SK-N-SH (cell line): ENCODE measurements at regions not wholly inside any gene's neighbourhood (a gene's known extent, or its start where the extent isn't known, plus 50 kb on each side); places are given as distances from the start of the nearest gene placed in this dataset.

Experiments
- CTCF ChIA-PET: fragments of 300-600, 350-600 bp; formaldehyde crosslinking; extraction: SDS; loops from one replicate; lab custom pipeline; 2021; lab: Yijun Ruan, JAX
- POLR2A ChIA-PET: fragments of 350-600 bp; sonication (Branson Sonifier 250); formaldehyde crosslinking; extraction: SDS; loops from one replicate; lab custom pipeline; 2020; ENCODE audit warnings: antibody characterized with exemption, inconsistent platforms; lab: Yijun Ruan, JAX
- DNase-seq: peaks from one replicate; pipeline ENCODE4 v3.0.0; 2012
- H2AFZ ChIP-seq: fragments of 200-600 bp; sonication (generic); 2 replicates; pipeline ENCODE4 v1.8.1; 2016; ENCODE audit warnings: antibody characterized with exemption, mild to moderate bottlenecking, low read depth
- H3F3A ChIP-seq: fragments of 200-600 bp; sonication (generic); replicated peaks from 2 replicates; pipeline ENCODE3; 2016; ENCODE audit warnings: antibody characterized with exemption, mild to moderate bottlenecking; ENCODE audit not compliant: insufficient read depth
- H3K27ac ChIP-seq, 2 experiments: fragments of 200-500 bp in 1 of 2; fragments of 200-600 bp in 1 of 2; sonication (Bioruptor generic) in 1 of 2; sonication (generic), shearing (Covaris generic) in 1 of 2; 2 replicates each; pipeline versions ENCODE4 v1.5.1 to v1.6.1; 2014 to 2016; ENCODE audit warnings: low read depth in 2 of 2, inconsistent platforms in 1 of 2, low read length in 1 of 2, mild to moderate bottlenecking in 1 of 2, mixed read lengths in 1 of 2
- H3K27me3 ChIP-seq: fragments of 200-600 bp; sonication (generic), shearing (Covaris generic); 2 replicates; pipeline ENCODE4 v1.6.1; 2016; ENCODE audit warnings: mixed run types; ENCODE audit not compliant: insufficient read depth
- H3K36me3 ChIP-seq, 2 experiments: fragments of 200-500 bp in 1 of 2; fragments of 200-600 bp in 1 of 2; sonication (Bioruptor generic) in 1 of 2; sonication (generic) in 1 of 2; replicated peaks in 1 of 2; 2 replicates each; pipeline versions ENCODE3 to v1.5.1; 2014 to 2016; ENCODE audit warnings: low read length in 1 of 2, mild to moderate bottlenecking in 1 of 2; ENCODE audit not compliant: insufficient read depth in 2 of 2, control insufficient read depth in 1 of 2
- H3K4me1 ChIP-seq, 2 experiments: fragments of 200-500 bp in 1 of 2; fragments of 200-600 bp in 1 of 2; sonication (Bioruptor generic) in 1 of 2; sonication (generic), shearing (Covaris generic) in 1 of 2; 2 replicates each; pipeline versions ENCODE4 v1.5.1 to v1.6.1; 2014 to 2016; ENCODE audit warnings: low read depth in 1 of 2, low read length in 1 of 2, mixed run types in 1 of 2; ENCODE audit not compliant: insufficient read depth in 2 of 2, control insufficient read depth in 1 of 2
- H3K4me2 ChIP-seq: fragments of 200-600 bp; sonication (generic), shearing (Covaris generic); 2 replicates; pipeline ENCODE4 v1.6.1; 2017; ENCODE audit warnings: mixed run types
- H3K4me3 ChIP-seq, 2 experiments: fragments of 200-500 bp in 1 of 2; fragments of 200-600 bp in 1 of 2; sonication (Bioruptor generic) in 1 of 2; sonication (generic), shearing (Covaris generic) in 1 of 2; 2 replicates each; pipeline versions ENCODE4 v1.5.1 to v1.8.1; 2014 to 2016; ENCODE audit warnings: low read depth in 2 of 2, inconsistent platforms in 1 of 2, low read length in 1 of 2, mild to moderate bottlenecking in 1 of 2, mixed read lengths in 1 of 2, moderate library complexity in 1 of 2
- H3K79me2 ChIP-seq: fragments of 200-600 bp; sonication (generic); 2 replicates; pipeline ENCODE4 v1.8.1; 2017; ENCODE audit warnings: mild to moderate bottlenecking; ENCODE audit not compliant: insufficient read depth
- H3K9ac ChIP-seq: fragments of 200-600 bp; sonication (generic); 2 replicates; pipeline ENCODE4 v1.6.1; 2017; ENCODE audit warnings: mixed run types
- H3K9me2 ChIP-seq: fragments of 200-600 bp; sonication (generic); 2 replicates; pipeline ENCODE4 v1.6.1; 2017; ENCODE audit warnings: mixed run types
- H3K9me3 ChIP-seq: fragments of 200-600 bp; sonication (generic); 2 replicates; pipeline ENCODE4 v1.6.1; 2017; ENCODE audit warnings: mixed run types, mild to moderate bottlenecking, moderate library complexity
- H4K20me1 ChIP-seq: fragments of 200-600 bp; sonication (generic); 2 replicates; pipeline ENCODE4 v1.6.1; 2017; ENCODE audit warnings: mild to moderate bottlenecking, mixed run types; ENCODE audit not compliant: insufficient read depth
- EZH2phosphoT487 ChIP-seq: fragments of 200-600 bp; sonication (generic); IDR thresholded peaks from 2 replicates; pipeline ENCODE4 v1.6.1; 2017; ENCODE audit warnings: low read depth, mixed run types, mild to moderate bottlenecking, antibody characterized with exemption, moderate library complexity, borderline replicate concordance
- FOSL2 ChIP-seq: IDR thresholded peaks from 2 replicates; pipeline ENCODE4 v1.4.0; 2012; ENCODE audit warnings: low read depth, mild to moderate bottlenecking, moderate library complexity, borderline replicate concordance
- FOXJ3 ChIP-seq: sonication (generic); formaldehyde crosslinking; IDR thresholded peaks from 2 replicates; pipeline ENCODE4 v1.5.1; 2020; ENCODE audit warnings: mild to moderate bottlenecking, missing genetic modification reagents
- FOXM1 ChIP-seq: IDR thresholded peaks from 2 replicates; pipeline ENCODE4 v1.4.0; 2012; ENCODE audit warnings: low read depth, mild to moderate bottlenecking
- GABPA ChIP-seq: IDR thresholded peaks from 2 replicates; pipeline ENCODE4 v1.4.0; 2012; ENCODE audit warnings: low read depth, mild to moderate bottlenecking
- JUND ChIP-seq: IDR thresholded peaks from 2 replicates; pipeline ENCODE4 v1.4.0; 2012
- MAX ChIP-seq: IDR thresholded peaks from 2 replicates; pipeline ENCODE4 v1.4.0; 2012; ENCODE audit warnings: low read depth
- MEF2A ChIP-seq: IDR thresholded peaks from 2 replicates; pipeline ENCODE4 v1.4.0; 2012; ENCODE audit warnings: low read depth, borderline replicate concordance
- NFIC ChIP-seq: IDR thresholded peaks from 2 replicates; pipeline ENCODE4 v1.4.0; 2012; ENCODE audit warnings: borderline replicate concordance
- NRF1 ChIP-seq: IDR thresholded peaks from 2 replicates; pipeline ENCODE4 v1.6.1; 2012; ENCODE audit warnings: low read depth, mild to moderate bottlenecking, low read length
- PBX3 ChIP-seq: IDR thresholded peaks from 2 replicates; pipeline ENCODE4; 2012
- POLR2AphosphoS5 ChIP-seq: IDR thresholded peaks from 2 replicates; pipeline ENCODE4 v1.6.1; 2012; ENCODE audit warnings: low read depth, low read length
- RCOR1 ChIP-seq: fragments of 150-350 bp; IDR thresholded peaks from 2 replicates; pipeline ENCODE4 v1.6.1; 2017; ENCODE audit warnings: antibody characterized with exemption, low read length
- RFX5 ChIP-seq: IDR thresholded peaks from 2 replicates; pipeline ENCODE4 v1.6.1; 2012; ENCODE audit warnings: mild to moderate bottlenecking, improper control_type of control experiment, low read length
- TAF1 ChIP-seq: IDR thresholded peaks from 2 replicates; pipeline ENCODE4 v1.6.1; 2012; ENCODE audit warnings: low read depth, mild to moderate bottlenecking, low read length, moderate library complexity, borderline replicate concordance
- TCF12 ChIP-seq: IDR thresholded peaks from 2 replicates; pipeline ENCODE4 v1.4.0; 2012
- TEAD4 ChIP-seq: IDR thresholded peaks from 2 replicates; pipeline ENCODE4 v1.4.0; 2012; ENCODE audit warnings: mild to moderate bottlenecking, borderline replicate concordance; ENCODE audit not compliant: insufficient read depth
- WGBS: methylation state at CpG from one replicate; pipeline ENCODE4 v1.1.6; 2017; ENCODE audit warnings: low lambda C conversion rate; 5-methylcytosine and 5-hydroxymethylcytosine counted together
- TF ChIP-seq, protein P1 (sequence below): fragments of 150-350 bp; IDR thresholded peaks from 2 replicates; pipeline ENCODE4 v1.6.1; 2017; ENCODE audit warnings: antibody characterized with exemption, low read length, low read depth, borderline replicate concordance
- TF ChIP-seq, protein P2 (sequence below): IDR thresholded peaks from 2 replicates; pipeline ENCODE4 v1.4.0; 2012; ENCODE audit warnings: low read depth, borderline replicate concordance
- TF ChIP-seq, protein P3 (sequence below): fragments of 150-350 bp; IDR thresholded peaks from 2 replicates; pipeline ENCODE4 v1.6.1; 2016; ENCODE audit warnings: mild to moderate bottlenecking, low read depth, low read length
- TF ChIP-seq, protein P4 (sequence below): IDR thresholded peaks from 2 replicates; pipeline ENCODE4 v1.6.1; 2012; ENCODE audit warnings: mild to moderate bottlenecking, low read depth, low read length, moderate library complexity

- ChIA-PET CTCF (no interaction called here), POLR2A (no interaction called here)
- Histone ChIP-seq H3K27me3 (no peaks in the 10 kb centered on the region), H3K4me3 (no peak overlapping the region), H3K9ac (no peak overlapping the region), H4K20me1 (no peaks in the 10 kb centered on the region), H3K27ac (no peak overlapping the region), H2AFZ (no peak overlapping the region), H3F3A (no peaks in the 10 kb centered on the region), H3K9me2 (no peaks in the 10 kb centered on the region), H3K4me2 (no peak overlapping the region)
- WGBS = 52% methylated on average over 2 of the region's 2 CpGs
- TF ChIP-seq FOSL2 = no peak
- no peak for TF ChIP-seq TAF1
- TF ChIP-seq MEF2A = no peak
- TF ChIP-seq RFX5 = no peak
- TF ChIP-seq, protein P1, sequence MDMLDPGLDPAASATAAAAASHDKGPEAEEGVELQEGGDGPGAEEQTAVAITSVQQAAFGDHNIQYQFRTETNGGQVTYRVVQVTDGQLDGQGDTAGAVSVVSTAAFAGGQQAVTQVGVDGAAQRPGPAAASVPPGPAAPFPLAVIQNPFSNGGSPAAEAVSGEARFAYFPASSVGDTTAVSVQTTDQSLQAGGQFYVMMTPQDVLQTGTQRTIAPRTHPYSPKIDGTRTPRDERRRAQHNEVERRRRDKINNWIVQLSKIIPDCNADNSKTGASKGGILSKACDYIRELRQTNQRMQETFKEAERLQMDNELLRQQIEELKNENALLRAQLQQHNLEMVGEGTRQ = no peak
- TF ChIP-seq NRF1 = no peak
- no peak for TF ChIP-seq PBX3
- TF ChIP-seq FOXM1 = no peak
- TF ChIP-seq TCF12 = no peak
- no peak for TF ChIP-seq JUND
- no peak for TF ChIP-seq RCOR1
- no peak for TF ChIP-seq GABPA
- TF ChIP-seq, protein P2, sequence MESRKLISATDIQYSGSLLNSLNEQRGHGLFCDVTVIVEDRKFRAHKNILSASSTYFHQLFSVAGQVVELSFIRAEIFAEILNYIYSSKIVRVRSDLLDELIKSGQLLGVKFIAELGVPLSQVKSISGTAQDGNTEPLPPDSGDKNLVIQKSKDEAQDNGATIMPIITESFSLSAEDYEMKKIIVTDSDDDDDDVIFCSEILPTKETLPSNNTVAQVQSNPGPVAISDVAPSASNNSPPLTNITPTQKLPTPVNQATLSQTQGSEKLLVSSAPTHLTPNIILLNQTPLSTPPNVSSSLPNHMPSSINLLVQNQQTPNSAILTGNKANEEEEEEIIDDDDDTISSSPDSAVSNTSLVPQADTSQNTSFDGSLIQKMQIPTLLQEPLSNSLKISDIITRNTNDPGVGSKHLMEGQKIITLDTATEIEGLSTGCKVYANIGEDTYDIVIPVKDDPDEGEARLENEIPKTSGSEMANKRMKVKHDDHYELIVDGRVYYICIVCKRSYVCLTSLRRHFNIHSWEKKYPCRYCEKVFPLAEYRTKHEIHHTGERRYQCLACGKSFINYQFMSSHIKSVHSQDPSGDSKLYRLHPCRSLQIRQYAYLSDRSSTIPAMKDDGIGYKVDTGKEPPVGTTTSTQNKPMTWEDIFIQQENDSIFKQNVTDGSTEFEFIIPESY = no peak
- no peak for TF ChIP-seq NFIC
- TF ChIP-seq FOXJ3 (CRISPR knock-in tag) = no peak
- no peak for TF ChIP-seq TEAD4
- TF ChIP-seq, all 33 proteins: peak for 0
- Histone ChIP-seq H3K9me3 (no peaks in the 10 kb centered on the region), H3K4me1 (no peaks in the 10 kb centered on the region), H3K36me3 (no peaks in the 10 kb centered on the region), H3K79me2 (no peaks in the 10 kb centered on the region)
- DNase-seq = no peak
Observed at GRCh38 chr2:210816769-210817168, 260.4 kb downstream of the CPS1 start.

- POLR2A ChIA-PET = no interaction called here
- no peaks in the 10 kb centered on the region for H3K4me1 ChIP-seq
- H3K27ac ChIP-seq = no peak overlapping the region
- H3K27me3 ChIP-seq = no peaks in the 10 kb centered on the region
- no peaks in the 10 kb centered on the region for H3K9me3 ChIP-seq
- H3K9ac ChIP-seq = no peak overlapping the region
- 36% methylated on average over 3 of the region's 3 CpGs for WGBS
- no peak overlapping the region for H2AFZ ChIP-seq
- DNase-seq = no peak
- H3F3A ChIP-seq = no peaks in the 10 kb centered on the region
- CTCF ChIA-PET = no interaction called here
- no peaks in the 10 kb centered on the region for H3K36me3 ChIP-seq
- H3K79me2 ChIP-seq = no peaks in the 10 kb centered on the region
- no peak overlapping the region for H3K4me3 ChIP-seq
- H3K4me2 ChIP-seq = no peak overlapping the region
- no peaks in the 10 kb centered on the region for H3K9me2 ChIP-seq
- H4K20me1 ChIP-seq = no peaks in the 10 kb centered on the region
- TF ChIP-seq POLR2AphosphoS5 (no peak), FOXJ3 (CRISPR knock-in tag) (no peak), EZH2phosphoT487 (no peak), MAX (no peak), FOSL2 (no peak)
- TF ChIP-seq, protein P3, sequence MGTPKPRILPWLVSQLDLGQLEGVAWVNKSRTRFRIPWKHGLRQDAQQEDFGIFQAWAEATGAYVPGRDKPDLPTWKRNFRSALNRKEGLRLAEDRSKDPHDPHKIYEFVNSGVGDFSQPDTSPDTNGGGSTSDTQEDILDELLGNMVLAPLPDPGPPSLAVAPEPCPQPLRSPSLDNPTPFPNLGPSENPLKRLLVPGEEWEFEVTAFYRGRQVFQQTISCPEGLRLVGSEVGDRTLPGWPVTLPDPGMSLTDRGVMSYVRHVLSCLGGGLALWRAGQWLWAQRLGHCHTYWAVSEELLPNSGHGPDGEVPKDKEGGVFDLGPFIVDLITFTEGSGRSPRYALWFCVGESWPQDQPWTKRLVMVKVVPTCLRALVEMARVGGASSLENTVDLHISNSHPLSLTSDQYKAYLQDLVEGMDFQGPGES = no peak
- TF ChIP-seq, protein P4, sequence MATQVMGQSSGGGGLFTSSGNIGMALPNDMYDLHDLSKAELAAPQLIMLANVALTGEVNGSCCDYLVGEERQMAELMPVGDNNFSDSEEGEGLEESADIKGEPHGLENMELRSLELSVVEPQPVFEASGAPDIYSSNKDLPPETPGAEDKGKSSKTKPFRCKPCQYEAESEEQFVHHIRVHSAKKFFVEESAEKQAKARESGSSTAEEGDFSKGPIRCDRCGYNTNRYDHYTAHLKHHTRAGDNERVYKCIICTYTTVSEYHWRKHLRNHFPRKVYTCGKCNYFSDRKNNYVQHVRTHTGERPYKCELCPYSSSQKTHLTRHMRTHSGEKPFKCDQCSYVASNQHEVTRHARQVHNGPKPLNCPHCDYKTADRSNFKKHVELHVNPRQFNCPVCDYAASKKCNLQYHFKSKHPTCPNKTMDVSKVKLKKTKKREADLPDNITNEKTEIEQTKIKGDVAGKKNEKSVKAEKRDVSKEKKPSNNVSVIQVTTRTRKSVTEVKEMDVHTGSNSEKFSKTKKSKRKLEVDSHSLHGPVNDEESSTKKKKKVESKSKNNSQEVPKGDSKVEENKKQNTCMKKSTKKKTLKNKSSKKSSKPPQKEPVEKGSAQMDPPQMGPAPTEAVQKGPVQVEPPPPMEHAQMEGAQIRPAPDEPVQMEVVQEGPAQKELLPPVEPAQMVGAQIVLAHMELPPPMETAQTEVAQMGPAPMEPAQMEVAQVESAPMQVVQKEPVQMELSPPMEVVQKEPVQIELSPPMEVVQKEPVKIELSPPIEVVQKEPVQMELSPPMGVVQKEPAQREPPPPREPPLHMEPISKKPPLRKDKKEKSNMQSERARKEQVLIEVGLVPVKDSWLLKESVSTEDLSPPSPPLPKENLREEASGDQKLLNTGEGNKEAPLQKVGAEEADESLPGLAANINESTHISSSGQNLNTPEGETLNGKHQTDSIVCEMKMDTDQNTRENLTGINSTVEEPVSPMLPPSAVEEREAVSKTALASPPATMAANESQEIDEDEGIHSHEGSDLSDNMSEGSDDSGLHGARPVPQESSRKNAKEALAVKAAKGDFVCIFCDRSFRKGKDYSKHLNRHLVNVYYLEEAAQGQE = no peak
Observed at GRCh38 chr2:210818473-210818872, 262.1 kb downstream of the CPS1 start.
